Endodermal cell (in vitro differentiated cells): ENCODE measurements at regions not wholly inside any gene's neighbourhood (a gene's known extent, or its start where the extent isn't known, plus 50 kb on each side); places are given as distances from the start of the nearest gene placed in this dataset.

Experiments
- DNase-seq: peaks from one replicate; pipeline ENCODE4 v3.0.0-alpha.2; 2017
- H3K27ac ChIP-seq: 2 replicates; pipeline ENCODE4 v1.5.1; 2013; ENCODE audit warnings: mild to moderate bottlenecking, low read depth, low read length, moderate library complexity
- H3K27me3 ChIP-seq: 2 replicates; pipeline ENCODE4 v1.6.1; 2013; ENCODE audit warnings: mild to moderate bottlenecking, low read length, moderate library complexity; ENCODE audit not compliant: insufficient read depth, control insufficient read depth, poor library complexity, severe bottlenecking
- H3K36me3 ChIP-seq: 2 replicates; pipeline ENCODE4 v1.7.0; 2013; ENCODE audit warnings: mild to moderate bottlenecking, low read length, moderate library complexity; ENCODE audit not compliant: control insufficient read depth, insufficient read depth
- H3K4me1 ChIP-seq: one replicate; pipeline ENCODE4 v1.7.0; 2013; ENCODE audit warnings: low read length; ENCODE audit not compliant: control insufficient read depth, insufficient read depth
- H3K4me3 ChIP-seq: 2 replicates; pipeline ENCODE4 v1.5.1; 2013; ENCODE audit warnings: mild to moderate bottlenecking, low read length, moderate library complexity
- H3K9ac ChIP-seq: 2 replicates; pipeline ENCODE4 v1.6.1; 2013; ENCODE audit warnings: mild to moderate bottlenecking, low read length, moderate library complexity; ENCODE audit not compliant: poor library complexity, severe bottlenecking; ENCODE audit errors: extremely low read depth
- H3K9me3 ChIP-seq: 2 replicates; pipeline ENCODE4 v1.6.1; 2013; ENCODE audit warnings: mild to moderate bottlenecking, low read length, moderate library complexity; ENCODE audit not compliant: control insufficient read depth
- H3K27ac Mint-ChIP-seq: 2 replicates; pipeline ENCODE4 v1.8.0; 2020; ENCODE audit warnings: mixed read lengths
- H3K27me3 Mint-ChIP-seq: 2 replicates; pipeline ENCODE4 v1.8.0; 2021; ENCODE audit warnings: mild to moderate bottlenecking, mixed read lengths; ENCODE audit not compliant: insufficient read depth
- H3K36me3 Mint-ChIP-seq: 2 replicates; pipeline ENCODE4 v1.8.0; 2020; ENCODE audit warnings: low read depth, mixed read lengths
- H3K4me1 Mint-ChIP-seq: 2 replicates; pipeline ENCODE4 v1.8.0; 2020; ENCODE audit warnings: mixed read lengths
- H3K4me3 Mint-ChIP-seq: 2 replicates; pipeline ENCODE4 v1.8.0; 2020; ENCODE audit warnings: mild to moderate bottlenecking, moderate library complexity, mixed read lengths
- H3K9me3 Mint-ChIP-seq: 2 replicates; pipeline ENCODE4 v1.8.0; 2020; ENCODE audit warnings: mild to moderate bottlenecking, mixed read lengths
- WGBS, 2 experiments: methylation state at CpG; one replicate each; pipeline versions ENCODE4 v1.1.5 to v1.1.7; 2013; ENCODE audit warnings: missing lambda C conversion rate in 2 of 2, mixed read lengths in 1 of 2; ENCODE audit not compliant: insufficient coverage in 1 of 2, insufficient read length in 1 of 2; 5-methylcytosine and 5-hydroxymethylcytosine counted together
- TF ChIP-seq, protein P1 (sequence below): fragments of 200-600 bp; sonication (generic); conservative IDR thresholded peaks from 2 replicates; pipeline ENCODE4 v1.5.0; 2021; ENCODE audit warnings: antibody characterized with exemption, mild to moderate bottlenecking

DNA sequence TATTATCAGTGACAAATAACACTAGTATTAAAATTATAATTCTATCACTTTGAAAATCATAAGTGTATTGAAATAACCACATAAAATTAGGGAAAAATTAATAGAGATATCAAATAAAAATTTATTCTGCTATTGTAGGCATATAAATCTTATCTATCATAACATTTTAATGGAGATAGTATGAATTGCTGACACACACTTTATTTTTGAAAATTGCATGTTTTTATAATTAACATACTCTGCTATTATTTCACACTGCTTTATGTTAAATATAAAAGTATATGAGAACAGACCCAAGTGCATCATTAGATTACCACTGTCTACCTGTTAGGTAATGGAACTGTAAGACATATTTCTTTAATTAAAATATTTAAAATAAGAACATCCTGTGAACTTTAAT is 2150.2 kb downstream of the ARAP2 start:
- Histone ChIP-seq H3K4me1 (no peaks in the 10 kb centered on the region), H3K27me3 (no peaks in the 10 kb centered on the region), H3K4me3 (no peak overlapping the region), H3K9ac (no peak overlapping the region), H3K36me3 (no peaks in the 10 kb centered on the region), H3K9me3 (no peaks in the 10 kb centered on the region), H3K27ac (no peak overlapping the region)
- no peaks in the 10 kb centered on the region for H3K27me3 Mint-ChIP-seq
- no peak for DNase-seq
- H3K9me3 Mint-ChIP-seq, result no peaks in the 10 kb centered on the region
- H3K4me1 Mint-ChIP-seq, result no peaks in the 10 kb centered on the region
- TF ChIP-seq, protein P1, sequence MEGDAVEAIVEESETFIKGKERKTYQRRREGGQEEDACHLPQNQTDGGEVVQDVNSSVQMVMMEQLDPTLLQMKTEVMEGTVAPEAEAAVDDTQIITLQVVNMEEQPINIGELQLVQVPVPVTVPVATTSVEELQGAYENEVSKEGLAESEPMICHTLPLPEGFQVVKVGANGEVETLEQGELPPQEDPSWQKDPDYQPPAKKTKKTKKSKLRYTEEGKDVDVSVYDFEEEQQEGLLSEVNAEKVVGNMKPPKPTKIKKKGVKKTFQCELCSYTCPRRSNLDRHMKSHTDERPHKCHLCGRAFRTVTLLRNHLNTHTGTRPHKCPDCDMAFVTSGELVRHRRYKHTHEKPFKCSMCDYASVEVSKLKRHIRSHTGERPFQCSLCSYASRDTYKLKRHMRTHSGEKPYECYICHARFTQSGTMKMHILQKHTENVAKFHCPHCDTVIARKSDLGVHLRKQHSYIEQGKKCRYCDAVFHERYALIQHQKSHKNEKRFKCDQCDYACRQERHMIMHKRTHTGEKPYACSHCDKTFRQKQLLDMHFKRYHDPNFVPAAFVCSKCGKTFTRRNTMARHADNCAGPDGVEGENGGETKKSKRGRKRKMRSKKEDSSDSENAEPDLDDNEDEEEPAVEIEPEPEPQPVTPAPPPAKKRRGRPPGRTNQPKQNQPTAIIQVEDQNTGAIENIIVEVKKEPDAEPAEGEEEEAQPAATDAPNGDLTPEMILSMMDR, result no peak
- no peak overlapping the region for H3K27ac Mint-ChIP-seq
- H3K36me3 Mint-ChIP-seq, result no peaks in the 10 kb centered on the region
- H3K4me3 Mint-ChIP-seq, result no peak overlapping the region

DNA sequence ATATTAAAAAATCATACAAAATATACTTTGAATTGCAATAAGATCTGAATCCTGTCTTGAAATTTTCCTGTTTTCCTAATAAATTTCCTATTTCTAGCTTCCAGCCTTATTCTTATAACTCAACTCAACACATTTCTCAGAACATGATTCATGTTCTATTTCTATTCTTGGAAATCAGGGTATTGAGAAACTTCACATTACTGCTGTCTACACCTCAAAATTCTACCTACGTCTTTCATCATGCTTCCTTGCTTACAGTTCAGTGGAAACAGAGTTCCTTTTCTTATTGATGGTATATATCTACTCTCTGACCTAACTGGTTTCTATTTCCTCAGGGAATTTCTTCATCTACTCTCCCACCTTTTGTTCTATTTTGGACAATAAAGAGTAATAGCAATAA is 2139.0 kb downstream of the ARAP2 start:
- Histone ChIP-seq H3K9me3 (no peaks in the 10 kb centered on the region), H3K9ac (no peak overlapping the region), H3K27me3 (no peaks in the 10 kb centered on the region), H3K4me1 (no peaks in the 10 kb centered on the region), H3K4me3 (no peak overlapping the region), H3K27ac (no peak overlapping the region), H3K36me3 (no peaks in the 10 kb centered on the region)
- Mint-ChIP-seq H3K27ac (no peak overlapping the region), H3K36me3 (no peaks in the 10 kb centered on the region), H3K4me3 (no peak overlapping the region), H3K9me3 (no peaks in the 10 kb centered on the region), H3K27me3 (no peaks in the 10 kb centered on the region), H3K4me1 (no peaks in the 10 kb centered on the region)
- no peak for DNase-seq
- 88 to 100% methylated on average over 1 of the region's 1 CpG for WGBS, 2 experiments
- TF ChIP-seq, protein P1, result no peak

DNA sequence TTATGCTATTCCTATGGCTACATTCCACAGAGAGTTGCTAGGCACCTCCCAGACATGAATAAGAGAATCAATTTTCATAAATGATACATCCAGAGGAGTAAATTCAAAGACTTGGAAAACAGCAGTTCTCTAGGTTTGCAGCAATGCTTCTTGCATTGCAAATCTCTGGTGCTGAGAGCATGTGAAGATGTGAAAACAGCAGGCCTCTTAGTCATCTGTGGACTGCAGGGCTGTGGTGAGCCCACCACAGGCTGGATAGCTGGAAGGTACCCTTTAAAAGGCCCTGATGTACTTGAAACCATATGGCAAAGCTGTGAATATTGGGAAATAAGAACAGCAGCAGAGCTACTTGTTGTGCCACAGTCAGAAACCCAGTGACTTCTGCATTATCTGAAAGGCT is 2135.9 kb downstream of the ARAP2 start:
- Histone ChIP-seq H3K36me3 (no peaks in the 10 kb centered on the region), H3K27me3 (no peaks in the 10 kb centered on the region), H3K27ac (no peak overlapping the region), H3K4me1 (no peaks in the 10 kb centered on the region), H3K9me3 (no peaks in the 10 kb centered on the region), H3K9ac (no peak overlapping the region), H3K4me3 (no peak overlapping the region)
- Mint-ChIP-seq H3K36me3 (no peaks in the 10 kb centered on the region), H3K4me3 (no peak overlapping the region), H3K27me3 (no peaks in the 10 kb centered on the region), H3K27ac (no peak overlapping the region), H3K9me3 (no peaks in the 10 kb centered on the region), H3K4me1 (no peaks in the 10 kb centered on the region)
- TF ChIP-seq, protein P1, result no peak
- no peak for DNase-seq
